ENCODE measurements at regions not wholly inside any gene's neighbourhood (a gene's known extent, or its start where the extent isn't known, plus 50 kb on each side); places are given as distances from the start of the nearest gene placed in this dataset.

DNA sequence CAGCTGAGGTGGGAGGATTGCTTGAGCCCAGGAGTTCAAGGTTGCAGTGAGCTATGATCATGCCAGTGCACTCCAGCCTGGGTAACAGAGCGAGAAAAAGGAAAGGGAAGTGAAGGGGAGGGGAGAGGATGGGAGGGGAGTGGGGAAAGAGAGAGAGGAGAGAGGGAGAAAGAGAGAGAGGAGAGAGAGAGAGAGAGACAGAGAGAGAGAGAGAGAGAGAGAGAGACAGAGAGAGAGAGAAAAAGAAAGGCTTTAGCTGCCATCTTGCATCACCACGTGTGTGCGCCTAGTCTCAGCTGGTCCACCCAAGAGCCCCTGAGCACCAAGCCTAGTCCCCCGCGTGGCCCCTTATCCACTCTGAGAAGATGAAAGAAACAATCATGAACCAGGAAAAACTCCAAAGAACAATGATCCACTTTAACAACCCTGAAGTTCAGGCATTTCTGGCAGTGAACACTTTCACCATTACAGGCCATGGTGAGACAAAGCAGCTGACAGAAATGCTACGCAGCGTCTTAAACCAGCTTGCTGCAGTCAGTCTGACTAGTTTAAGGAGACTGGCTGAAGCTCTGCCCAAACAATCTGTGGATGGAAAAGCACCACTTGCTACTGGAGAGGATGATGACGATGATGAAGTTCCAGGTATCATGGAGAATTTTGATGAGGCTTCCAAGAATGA lies 115.5 kb upstream of the CDC42BPA start:
- DNase-seq, result no peak
- H3K27me3 ChIP-seq, result no peaks in the 10 kb centered on the region
- no peaks in the 10 kb centered on the region for H3K9me3 ChIP-seq
- H3K4me1 ChIP-seq, result peaks cover 0 to 74% (median 43%) of the 10 kb centered on the region in 12 donors
- no peak overlapping the region for H3K4me3 ChIP-seq
- intact Hi-C loops (cut with DNase I), result loop anchor here in 6 of 10 donors (5.0 to 10.0 kb wide), 7 partner anchors 77 to 809 kb away; partner anchors contain the start of gene CDC42BPA (in 1 of the 6)
- H3K36me3 ChIP-seq, result no peaks in the 10 kb centered on the region
- H3K27ac ChIP-seq, result no peak overlapping the region
- TF ChIP-seq POLR2A (IDR thresholded peaks at IDR 0.05), result no peak
- TF ChIP-seq, protein P1, sequence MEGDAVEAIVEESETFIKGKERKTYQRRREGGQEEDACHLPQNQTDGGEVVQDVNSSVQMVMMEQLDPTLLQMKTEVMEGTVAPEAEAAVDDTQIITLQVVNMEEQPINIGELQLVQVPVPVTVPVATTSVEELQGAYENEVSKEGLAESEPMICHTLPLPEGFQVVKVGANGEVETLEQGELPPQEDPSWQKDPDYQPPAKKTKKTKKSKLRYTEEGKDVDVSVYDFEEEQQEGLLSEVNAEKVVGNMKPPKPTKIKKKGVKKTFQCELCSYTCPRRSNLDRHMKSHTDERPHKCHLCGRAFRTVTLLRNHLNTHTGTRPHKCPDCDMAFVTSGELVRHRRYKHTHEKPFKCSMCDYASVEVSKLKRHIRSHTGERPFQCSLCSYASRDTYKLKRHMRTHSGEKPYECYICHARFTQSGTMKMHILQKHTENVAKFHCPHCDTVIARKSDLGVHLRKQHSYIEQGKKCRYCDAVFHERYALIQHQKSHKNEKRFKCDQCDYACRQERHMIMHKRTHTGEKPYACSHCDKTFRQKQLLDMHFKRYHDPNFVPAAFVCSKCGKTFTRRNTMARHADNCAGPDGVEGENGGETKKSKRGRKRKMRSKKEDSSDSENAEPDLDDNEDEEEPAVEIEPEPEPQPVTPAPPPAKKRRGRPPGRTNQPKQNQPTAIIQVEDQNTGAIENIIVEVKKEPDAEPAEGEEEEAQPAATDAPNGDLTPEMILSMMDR (IDR thresholded peaks at IDR 0.05), result no peak
- ATAC-seq, result no peak
- WGBS, 4 donors, result 91 to 96% (median 93%) methylated on average over 8 of the region's 8 CpGs

DNA sequence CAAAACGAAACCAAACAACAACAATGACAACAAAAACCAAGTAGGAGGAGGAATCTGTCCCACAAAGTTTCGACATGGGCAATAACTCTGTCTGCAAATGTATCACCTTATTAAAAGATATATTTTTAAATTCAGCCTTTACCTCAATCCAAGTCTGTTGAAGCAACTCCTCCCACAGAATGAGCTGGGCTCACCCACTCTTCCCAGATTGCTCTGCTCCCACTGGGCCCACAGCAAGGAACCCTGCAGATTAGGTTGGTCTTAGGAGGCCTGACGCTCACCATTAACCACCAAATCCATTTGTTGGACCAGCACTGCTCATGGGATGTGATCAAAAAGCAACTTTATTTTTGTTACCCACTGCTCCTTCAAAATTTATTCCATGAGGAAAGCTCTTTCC lies 114.7 kb upstream of the CDC42BPA start:
- H3K36me3 ChIP-seq, result no peaks in the 10 kb centered on the region
- ATAC-seq, result no peak
- intact Hi-C loops (cut with DNase I), result loop anchor here in 6 of 10 donors (5.0 to 10.0 kb wide), 7 partner anchors 76 to 808 kb away; partner anchors contain the start of gene CDC42BPA (in 1 of the 6)
- no peak for TF ChIP-seq POLR2A (IDR thresholded peaks at IDR 0.05)
- TF ChIP-seq, protein P1 (IDR thresholded peaks at IDR 0.05), result no peak
- H3K9me3 ChIP-seq, result no peaks in the 10 kb centered on the region
- H3K4me3 ChIP-seq, result no peak overlapping the region
- DNase-seq, result no peak
- WGBS, 4 donors, result 96 to 98% (median 98%) methylated on average over 3 of the region's 3 CpGs
- no peak overlapping the region for H3K27ac ChIP-seq
- H3K4me1 ChIP-seq, result peaks cover 0 to 77% (median 47%) of the 10 kb centered on the region in 12 donors
- H3K27me3 ChIP-seq, result no peaks in the 10 kb centered on the region

DNA sequence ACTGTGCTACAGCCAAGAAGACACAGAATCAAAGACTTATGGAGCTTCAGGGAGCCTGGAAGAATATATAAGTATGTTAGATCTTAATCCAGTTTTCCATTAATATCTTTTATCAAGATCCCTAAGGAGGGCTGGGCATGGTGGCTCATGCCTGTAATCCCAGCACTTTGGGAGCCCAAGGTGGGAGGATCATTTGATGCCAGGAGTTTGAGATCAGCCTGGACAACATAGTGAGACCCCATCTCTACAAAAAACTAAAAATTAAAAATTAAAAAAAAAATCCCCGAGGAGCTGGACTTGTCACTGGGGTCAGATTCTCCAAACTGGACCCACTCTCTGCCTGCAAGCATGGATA lies 113.9 kb upstream of the CDC42BPA start:
- H3K9me3 ChIP-seq, result no peaks in the 10 kb centered on the region
- TF ChIP-seq, protein P1 (IDR thresholded peaks at IDR 0.05), result no peak
- TF ChIP-seq POLR2A (IDR thresholded peaks at IDR 0.05), result no peak
- H3K36me3 ChIP-seq, result no peaks in the 10 kb centered on the region
- peak overlapping the region in 1 of 12 donors; percentile 24 for H3K27ac ChIP-seq
- DNase-seq, result no peak
- H3K4me1 ChIP-seq, result peaks cover 0 to 78% (median 46%) of the 10 kb centered on the region in 12 donors
- no peak overlapping the region for H3K4me3 ChIP-seq
- H3K27me3 ChIP-seq, result no peaks in the 10 kb centered on the region
- ATAC-seq, result no peak
- intact Hi-C loops (cut with DNase I), result loop anchor here in 6 of 10 donors (5.0 to 10.0 kb wide), 7 partner anchors 75 to 807 kb away; partner anchors contain the start of gene CDC42BPA (in 1 of the 6)
- WGBS, 4 donors, result 90 to 97% (median 96%) methylated on average over 1 of the region's 1 CpG

DNA sequence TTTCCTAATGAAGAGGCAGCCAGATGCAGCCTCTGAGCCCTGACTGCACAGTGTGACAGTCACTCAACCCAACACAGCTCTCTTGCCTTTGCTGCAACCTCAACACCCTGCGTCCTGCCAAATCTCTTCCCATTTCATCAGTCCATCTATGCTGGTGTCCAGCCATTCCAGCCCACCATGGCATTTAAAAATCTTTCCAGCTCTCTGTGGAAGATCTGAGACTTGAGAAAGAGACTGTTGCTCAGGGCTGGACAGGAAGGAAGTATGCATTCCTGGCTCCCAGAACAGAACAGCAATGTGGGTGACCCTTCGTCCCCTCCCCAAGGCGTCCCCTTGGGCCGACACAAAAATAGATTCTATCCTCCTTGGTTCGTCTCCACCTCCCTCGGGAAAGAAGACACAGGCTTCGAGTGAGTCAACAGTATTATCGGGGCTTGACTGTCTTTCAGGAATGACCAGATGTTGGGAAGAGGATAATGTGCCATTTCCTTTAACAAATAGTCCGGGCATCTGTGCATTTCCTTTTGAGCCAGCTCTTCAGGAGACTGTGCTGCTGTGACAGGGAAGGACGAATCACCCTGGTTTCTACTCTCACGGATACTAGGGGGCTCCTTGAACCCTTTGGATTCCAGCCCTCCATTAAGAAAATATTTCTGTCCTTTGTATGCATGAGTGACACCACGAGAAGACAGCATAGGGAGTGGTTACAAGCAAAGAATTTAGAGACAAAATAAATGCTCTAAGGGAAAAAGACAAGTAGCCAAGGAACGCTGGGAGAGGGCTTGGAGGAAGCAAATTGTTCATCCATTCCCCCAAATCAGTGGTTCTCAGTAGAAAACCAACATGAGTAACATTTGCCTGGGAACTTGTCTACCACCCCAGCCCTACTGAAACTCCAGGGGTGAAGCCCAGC lies 111.4 kb upstream of the CDC42BPA start:
- WGBS, 4 donors, result 45 to 53% (median 50%) methylated on average over 13 of the region's 13 CpGs
- intact Hi-C loops (cut with DNase I), result loop anchor here in 7 of 10 donors (1.0 to 10.0 kb wide), 11 partner anchors 72 to 805 kb away; partner anchors contain the start of gene CDC42BPA (in 3 of the 7)
- Histone ChIP-seq H3K36me3 (no peaks in the 10 kb centered on the region), H3K27me3 (no peaks in the 10 kb centered on the region), H3K4me3 (peak overlapping the region in 1 of 12 donors; percentile 3), H3K27ac (peak overlapping the region in 11 of 12 donors; percentile 27 to 76 (median 62)), H3K9me3 (no peaks in the 10 kb centered on the region), H3K4me1 (peaks cover 0 to 55% (median 29%) of the 10 kb centered on the region in 12 donors)
- ATAC-seq (peak; percentile 55 to 64 (median 60)), DNase-seq (peak in 4 of 5 donors; percentile 49 to 64 (median 56))
- TF ChIP-seq, protein P1 (IDR thresholded peaks at IDR 0.05), result no peak
- TF ChIP-seq POLR2A (IDR thresholded peaks at IDR 0.05), result no peak

All from heart left ventricle (tissue), 16 donors.